Adipocyte (in vitro differentiated cells): ENCODE measurements at regions not wholly inside any gene's neighbourhood (a gene's known extent, or its start where the extent isn't known, plus 50 kb on each side); places are given as distances from the start of the nearest gene placed in this dataset.
A peak's percentile ranks its signal among the peaks of the same experiment; 100 is the strongest.
"Not testable (repeated sequence)": the region's sequence is repeated elsewhere in the genome, so short reads cannot be mapped to it uniquely, and the experiment has no call there.

Experiments
- DNase-seq: peaks from one replicate; pipeline ENCODE4 v3.0.0-alpha.2; 2015; ENCODE audit warnings: low read depth
- H3K27me3 ChIP-seq: replicated peaks from 2 replicates; pipeline ENCODE4 v1.7.0; 2013; ENCODE audit warnings: mild to moderate bottlenecking, low read length, moderate library complexity; ENCODE audit not compliant: control insufficient read depth, insufficient read depth
- H3K36me3 ChIP-seq: 2 replicates; pipeline ENCODE4 v1.7.0; 2013; ENCODE audit warnings: low read length, mild to moderate bottlenecking, moderate library complexity; ENCODE audit not compliant: control insufficient read depth, insufficient read depth, severe bottlenecking
- H3K4me1 ChIP-seq: 2 replicates; pipeline ENCODE4 v1.7.0; 2013; ENCODE audit warnings: mild to moderate bottlenecking, low read length, moderate library complexity; ENCODE audit not compliant: control insufficient read depth, insufficient read depth
- H3K4me3 ChIP-seq: 2 replicates; pipeline ENCODE4 v1.7.0; 2013; ENCODE audit warnings: mild to moderate bottlenecking, low read length, moderate library complexity
- H3K9ac ChIP-seq: 2 replicates; pipeline ENCODE4 v1.7.0; 2013; ENCODE audit warnings: mild to moderate bottlenecking, low read length, moderate library complexity
- H3K9me3 ChIP-seq: 2 replicates; pipeline ENCODE4 v1.7.0; 2013; ENCODE audit warnings: mild to moderate bottlenecking, low read length, moderate library complexity; ENCODE audit not compliant: control insufficient read depth

DNA sequence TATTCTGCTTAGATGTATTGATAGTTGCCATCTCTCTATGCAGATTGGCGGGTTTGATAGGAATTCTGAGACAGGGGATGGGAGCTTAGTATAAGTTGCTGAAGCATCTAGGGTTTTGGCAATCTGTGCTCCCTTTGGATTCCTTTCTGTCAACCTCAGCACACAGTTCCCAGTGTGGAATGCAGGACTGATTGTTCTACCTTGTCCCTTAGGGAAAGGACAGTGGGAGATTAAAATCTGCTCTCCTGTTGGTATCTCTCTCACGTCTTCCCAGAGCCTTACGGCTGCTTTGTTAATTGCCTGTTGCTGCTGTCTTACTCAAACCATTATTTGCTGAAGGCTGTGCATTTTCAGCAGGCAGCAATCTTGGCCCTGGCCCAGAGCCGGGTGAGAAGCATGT lies 133.3 kb upstream of the IKBKE start:
- not testable (repeated sequence) for H3K9me3 ChIP-seq, H3K36me3 ChIP-seq, H3K9ac ChIP-seq, H3K27me3 ChIP-seq, H3K4me3 ChIP-seq, H3K4me1 ChIP-seq
- DNase-seq = peak; percentile 5

- H3K9ac ChIP-seq, H3K27me3 ChIP-seq, H3K9me3 ChIP-seq, H3K4me1 ChIP-seq, DNase-seq, H3K36me3 ChIP-seq, H3K4me3 ChIP-seq: not testable (repeated sequence)
Measured at GRCh38 chr1:206350493-206351275, 119.6 kb upstream of the IKBKE start.

GRCh38 chr1:206351276-206352052 lies 118.8 kb upstream of the IKBKE start:
- H3K9me3 ChIP-seq, DNase-seq, H3K27me3 ChIP-seq, H3K36me3 ChIP-seq, H3K4me3 ChIP-seq, H3K9ac ChIP-seq, H3K4me1 ChIP-seq: not testable (repeated sequence)

- H3K9ac ChIP-seq, H3K9me3 ChIP-seq, H3K36me3 ChIP-seq, H3K4me1 ChIP-seq, H3K4me3 ChIP-seq, H3K27me3 ChIP-seq: not testable (repeated sequence)
- peak; percentile 19 for DNase-seq
Measured at GRCh38 chr1:206356310-206356709, 114.0 kb upstream of the IKBKE start.

DNA sequence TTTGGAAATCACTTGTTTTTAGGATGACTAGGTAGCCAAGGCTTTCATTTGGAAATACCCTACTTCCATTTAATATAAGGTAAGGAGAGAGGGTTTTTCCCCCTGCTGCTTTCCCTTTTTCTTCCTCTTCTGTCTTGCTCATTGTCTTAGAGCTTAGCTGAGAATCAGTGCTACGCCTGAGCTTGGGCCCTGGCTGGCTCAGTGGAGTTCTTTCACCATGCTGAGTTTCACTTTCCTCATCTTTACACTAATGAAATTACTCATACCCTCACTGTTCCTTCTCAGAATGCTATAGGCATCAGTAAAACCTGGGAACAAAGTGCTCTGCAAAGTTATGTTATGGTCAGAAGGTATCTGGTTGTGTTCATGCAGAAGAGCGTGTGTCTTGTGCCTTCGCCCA lies 112.3 kb upstream of the IKBKE start:
- H3K4me1 ChIP-seq, H3K4me3 ChIP-seq, DNase-seq, H3K9ac ChIP-seq, H3K36me3 ChIP-seq, H3K9me3 ChIP-seq, H3K27me3 ChIP-seq: not testable (repeated sequence)

GRCh38 chr1:206358771-206359170 lies 111.5 kb upstream of the IKBKE start:
- H3K9me3 ChIP-seq, H3K4me1 ChIP-seq, H3K9ac ChIP-seq, H3K36me3 ChIP-seq, H3K4me3 ChIP-seq, DNase-seq, H3K27me3 ChIP-seq: not testable (repeated sequence)

GRCh38 chr1:206359377-206359776 lies 110.9 kb upstream of the IKBKE start:
- H3K36me3 ChIP-seq, H3K27me3 ChIP-seq, H3K4me3 ChIP-seq, DNase-seq, H3K9ac ChIP-seq, H3K4me1 ChIP-seq, H3K9me3 ChIP-seq: not testable (repeated sequence)

DNA sequence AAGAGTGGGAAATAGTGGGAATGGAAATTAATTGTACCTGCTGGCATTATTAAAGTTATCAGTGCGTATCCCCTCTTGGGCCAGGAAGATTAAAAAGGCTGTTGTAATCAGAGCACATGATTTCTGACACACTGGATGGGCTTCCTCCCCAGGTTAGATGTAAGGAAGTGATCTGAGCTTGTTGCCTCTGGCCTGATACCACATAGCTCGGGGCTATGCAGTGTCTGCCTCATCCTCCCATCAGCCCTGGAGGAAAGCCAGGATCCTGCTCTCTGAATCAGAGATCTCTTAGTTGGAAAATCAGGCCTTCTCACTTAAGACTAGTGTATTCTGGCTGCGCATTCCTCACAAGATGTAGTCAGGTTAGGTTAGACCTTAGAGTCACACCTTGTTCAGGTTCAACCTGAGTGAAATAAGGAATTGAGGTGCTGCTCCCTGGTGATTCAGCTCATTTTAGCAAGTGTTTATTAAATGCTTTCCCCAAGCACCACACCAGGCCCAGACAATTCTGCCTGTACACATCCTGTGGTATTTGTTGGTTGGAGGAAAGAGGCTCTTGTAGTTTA lies 108.2 kb upstream of the IKBKE start:
- not testable (repeated sequence) for H3K4me3 ChIP-seq, H3K9ac ChIP-seq, H3K4me1 ChIP-seq, DNase-seq, H3K36me3 ChIP-seq, H3K27me3 ChIP-seq, H3K9me3 ChIP-seq

- not testable (repeated sequence) for H3K4me1 ChIP-seq, DNase-seq, H3K4me3 ChIP-seq, H3K27me3 ChIP-seq, H3K9me3 ChIP-seq, H3K36me3 ChIP-seq, H3K9ac ChIP-seq
Measured at GRCh38 chr1:206362994-206363393, 107.3 kb upstream of the IKBKE start.

DNA sequence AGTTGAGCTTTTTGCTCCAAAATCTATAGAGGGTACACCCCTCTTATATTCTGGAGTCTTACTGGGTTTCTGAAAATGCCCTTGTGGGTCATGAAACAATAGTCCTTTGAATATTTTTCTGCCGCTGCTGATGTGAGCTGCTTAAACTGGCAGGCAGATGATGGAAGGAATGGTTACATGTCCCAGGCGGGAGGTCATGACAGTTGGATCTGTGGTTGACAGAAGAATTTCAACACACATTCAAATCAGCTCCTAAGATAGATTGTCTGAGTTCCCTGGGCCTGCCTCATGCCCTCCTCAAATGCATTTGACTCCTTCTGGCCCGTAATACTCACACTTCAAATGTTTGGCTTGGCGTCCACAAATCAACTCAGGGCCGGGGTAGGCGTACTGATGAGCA lies 105.0 kb upstream of the IKBKE start:
- DNase-seq, H3K4me3 ChIP-seq, H3K27me3 ChIP-seq, H3K4me1 ChIP-seq, H3K36me3 ChIP-seq, H3K9ac ChIP-seq, H3K9me3 ChIP-seq: not testable (repeated sequence)

DNA sequence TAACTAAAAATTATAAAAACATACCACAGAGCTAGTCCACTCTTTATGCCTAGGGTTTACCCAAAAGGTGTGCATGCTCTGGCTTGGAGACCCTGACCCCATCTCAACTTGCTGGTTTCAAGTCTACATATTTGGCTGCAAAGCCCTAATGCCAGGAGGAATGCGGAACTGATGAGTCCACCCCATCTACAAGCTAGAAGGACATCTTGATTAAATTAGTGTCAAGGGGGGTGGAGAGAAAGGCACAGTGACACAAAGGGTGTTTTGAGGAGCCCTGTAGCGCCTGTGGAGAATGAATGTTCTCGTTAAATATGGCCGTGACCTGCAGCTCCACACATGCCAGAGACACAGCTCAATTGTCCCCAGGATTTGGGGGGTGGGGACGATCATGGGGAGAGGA lies 104.1 kb upstream of the IKBKE start:
- H3K4me1 ChIP-seq, H3K4me3 ChIP-seq, H3K9me3 ChIP-seq, H3K27me3 ChIP-seq, H3K9ac ChIP-seq, H3K36me3 ChIP-seq: not testable (repeated sequence)
- DNase-seq = peak; percentile 75
